ENCODE measurements at regions not wholly inside any gene's neighbourhood (a gene's known extent, or its start where the extent isn't known, plus 50 kb on each side); places are given as distances from the start of the nearest gene placed in this dataset.

GRCh38 chr12:107184359-107184930 is 91.1 kb upstream of the CRY1 start (continued):
- no peak for TF ChIP-seq CBX2 (IDR thresholded peaks at IDR 0.05; ENCODE audit: insufficient read depth, low read length, poor library complexity, severe bottlenecking)
- no peak for TF ChIP-seq WHSC1 (IDR thresholded peaks at IDR 0.05; ENCODE audit: low read length)
- no peak for TF ChIP-seq GATAD2B (IDR thresholded peaks at IDR 0.05; ENCODE audit: borderline replicate concordance)
- TF ChIP-seq ZNF23 (CRISPR knock-in tag; IDR thresholded peaks at IDR 0.05), result no peak

GRCh38 chr12:107196681-107197080 is 103.3 kb upstream of the CRY1 start:
- DNase-seq (ENCODE audit: extremely low read depth in 1 of 4, low spot score in 3 of 4) (no peak), FAIRE-seq (no peak), ATAC-seq (no peak)
- POLR2A ChIA-PET, result interaction anchor here (0.7 kb wide), 1 partner anchor 65 kb away, joined by 3 read pairs; no protein-coding TSS in a partner anchor
- intact Hi-C loops (cut with micrococcal nuclease) (no loop called here), in situ Hi-C loops (cut with MboI) (no loop called here)
- Histone ChIP-seq H3K4me3 (no peak overlapping the region), H3K36me3 (ENCODE audit: control insufficient read depth, insufficient read depth, low read length) (no peaks in the 10 kb centered on the region), H4K20me1 (replicated peaks; ENCODE audit: control insufficient read depth, insufficient read depth, low read length) (no peaks in the 10 kb centered on the region), H3K79me2 (ENCODE audit: control insufficient read depth, insufficient read depth, low read length) (no peaks in the 10 kb centered on the region), H3K9me1 (ENCODE audit: control insufficient read depth, insufficient read depth, low read length) (no peaks in the 10 kb centered on the region), H3K27me3 (ENCODE audit: control insufficient read depth in 2 of 2, insufficient read depth in 2 of 2, low read length in 2 of 2) (peaks cover 0 to 2% of the 10 kb centered on the region in 2 experiments; a peak in 2 of 5 replicates), H3K4me1 (replicated peaks in 1 of 2; ENCODE audit: control insufficient read depth in 2 of 2, insufficient read depth in 2 of 2, low read length in 2 of 2) (no peaks in the 10 kb centered on the region), H3K4me2 (ENCODE audit: insufficient read depth, low read length) (no peak overlapping the region), H3K9me3 (replicated peaks; ENCODE audit: control insufficient read depth, insufficient read depth, low read depth, low read length) (no peaks in the 10 kb centered on the region), H3K9ac (ENCODE audit: insufficient read depth in 1 of 2, low read depth in 2 of 2, low read length in 2 of 2) (no peak overlapping the region), H2AFZ (ENCODE audit: low read depth, low read length) (no peak overlapping the region), H3K27ac (ENCODE audit: extremely low read depth, low read depth, low read length) (no peak overlapping the region)
- WGBS (ENCODE audit: insufficient coverage, low coverage, missing lambda C conversion rate), result 22% methylated on average over 2 of the region's 2 CpGs
- CTCF ChIA-PET (ENCODE audit: low intra/inter-chr PET ratio), result no interaction called here
- no TSS peak for BruUV-seq (replicated peaks)
- TF ChIP-seq SRF (CRISPR knock-in tag; IDR thresholded peaks at IDR 0.05) (no peak), RBM22 (IDR thresholded peaks at IDR 0.05; ENCODE audit: low read depth, low read length, poor library complexity, severe bottlenecking) (no peak), TCF15 (CRISPR knock-in tag; IDR thresholded peaks at IDR 0.05) (no peak), ZNF124 (CRISPR knock-in tag; IDR thresholded peaks at IDR 0.05) (no peak), C11orf30 (IDR thresholded peaks at IDR 0.05; ENCODE audit: low read depth) (no peak), ZNF696 (CRISPR knock-in tag; conservative IDR thresholded peaks at IDR 0.05) (no peak), ZNF766 (CRISPR knock-in tag; conservative IDR thresholded peaks at IDR 0.05) (no peak), NKRF (IDR thresholded peaks at IDR 0.05; ENCODE audit: borderline replicate concordance) (no peak), ZMIZ1 (IDR thresholded peaks at IDR 0.05; ENCODE audit: low read depth in 2 of 2, low read length in 2 of 2) (no peak), TFAM (CRISPR knock-in tag; conservative IDR thresholded peaks at IDR 0.05) (no peak)
